H9 (cell line): ENCODE measurements at regions not wholly inside any gene's neighbourhood (a gene's known extent, or its start where the extent isn't known, plus 50 kb on each side); places are given as distances from the start of the nearest gene placed in this dataset.

ENCODE experiments used
- DNase-seq: peaks from one replicate; pipeline ENCODE4 v3.0.0-alpha.2; 2017
- H2AFZ ChIP-seq: one replicate; pipeline ENCODE4 v1.6.1; 2013; ENCODE audit warnings: mild to moderate bottlenecking, low read length, control low read depth, moderate library complexity
- H2AK5ac ChIP-seq: 2 replicates; pipeline ENCODE4 v1.6.1; 2013; ENCODE audit warnings: low read length, control low read depth, mixed read lengths; ENCODE audit not compliant: insufficient read length
- H2BK120ac ChIP-seq: one replicate; pipeline ENCODE4 v1.6.1; 2013; ENCODE audit warnings: low read depth, mild to moderate bottlenecking, low read length, control low read depth, inconsistent platforms; ENCODE audit not compliant: poor library complexity, severe bottlenecking
- H2BK12ac ChIP-seq: 2 replicates; pipeline ENCODE4 v1.6.1; 2013; ENCODE audit warnings: low read length, control low read depth, mixed read lengths, low read depth; ENCODE audit not compliant: insufficient read length
- H2BK15ac ChIP-seq: 2 replicates; pipeline ENCODE4 v1.6.1; 2013; ENCODE audit warnings: low read depth, low read length, control low read depth
- H2BK20ac ChIP-seq: one replicate; pipeline ENCODE4 v1.6.1; 2013; ENCODE audit warnings: low read depth, mild to moderate bottlenecking, low read length, control low read depth, inconsistent platforms; ENCODE audit not compliant: poor library complexity, severe bottlenecking
- H2BK5ac ChIP-seq: 2 replicates; pipeline ENCODE4 v1.6.1; 2013; ENCODE audit warnings: low read length, control low read depth, mixed read lengths; ENCODE audit not compliant: insufficient read length
- H3K14ac ChIP-seq: 2 replicates; pipeline ENCODE4 v1.6.1; 2013; ENCODE audit warnings: low read length, control low read depth; ENCODE audit not compliant: insufficient read depth
- H3K18ac ChIP-seq: 2 replicates; pipeline ENCODE4 v1.6.1; 2013; ENCODE audit warnings: low read depth, mild to moderate bottlenecking, mixed read lengths, low read length, control low read depth; ENCODE audit not compliant: insufficient read length
- H3K23ac ChIP-seq: 2 replicates; pipeline ENCODE4 v1.6.1; 2013; ENCODE audit warnings: low read length, control low read depth, mixed read lengths, low read depth; ENCODE audit not compliant: insufficient read length
- H3K23me2 ChIP-seq: 2 replicates; pipeline ENCODE4 v1.6.1; 2013; ENCODE audit warnings: low read depth, mild to moderate bottlenecking, mixed read lengths, low read length, control low read depth; ENCODE audit not compliant: insufficient read length, poor library complexity, severe bottlenecking
- H3K27ac ChIP-seq: 2 replicates; pipeline ENCODE4 v1.5.1; 2013; ENCODE audit warnings: low read length, control low read depth, mixed read lengths, low read depth; ENCODE audit not compliant: insufficient read length
- H3K27me3 ChIP-seq: 2 replicates; pipeline ENCODE4 v1.6.1; 2013; ENCODE audit warnings: low read length, control low read depth, inconsistent platforms; ENCODE audit not compliant: insufficient read depth
- H3K4ac ChIP-seq: 2 replicates; pipeline ENCODE4 v1.6.1; 2013; ENCODE audit warnings: low read depth, mild to moderate bottlenecking, control low read depth, inconsistent platforms, low read length, moderate library complexity
- H3K4me1 ChIP-seq: 2 replicates; pipeline ENCODE4 v1.6.1; 2013; ENCODE audit warnings: low read length, control low read depth, inconsistent platforms; ENCODE audit not compliant: insufficient read depth
- H3K4me2 ChIP-seq: 2 replicates; pipeline ENCODE4 v1.6.1; 2013; ENCODE audit warnings: low read length, control low read depth, mixed read lengths; ENCODE audit not compliant: insufficient read length, insufficient read depth
- H3K56ac ChIP-seq: 2 replicates; pipeline ENCODE4 v1.6.1; 2013; ENCODE audit warnings: low read depth, mild to moderate bottlenecking, mixed read lengths, low read length, control low read depth; ENCODE audit not compliant: insufficient read length
- H3K79me1 ChIP-seq: 2 replicates; pipeline ENCODE4 v1.6.1; 2013; ENCODE audit warnings: low read depth, mild to moderate bottlenecking, moderate library complexity, low read length, control low read depth, inconsistent platforms; ENCODE audit not compliant: insufficient read depth, poor library complexity, severe bottlenecking
- H3K79me2 ChIP-seq: 2 replicates; pipeline ENCODE4 v1.6.1; 2013; ENCODE audit warnings: low read length, control low read depth, inconsistent platforms; ENCODE audit not compliant: insufficient read depth
- H3K9ac ChIP-seq: 2 replicates; pipeline ENCODE4 v1.6.1; 2013; ENCODE audit warnings: low read length, control low read depth, mixed read lengths; ENCODE audit not compliant: insufficient read length; ENCODE audit errors: extremely low read depth
- H3K9me3 ChIP-seq: one replicate; pipeline ENCODE4 v1.6.1; 2013; ENCODE audit warnings: low read depth, low read length, inconsistent platforms; ENCODE audit not compliant: control insufficient read depth
- H3T11ph ChIP-seq: one replicate; pipeline ENCODE4 v1.6.1; 2013; ENCODE audit warnings: mild to moderate bottlenecking, low read length, control low read depth, inconsistent platforms
- H4K20me1 ChIP-seq: one replicate; pipeline ENCODE4 v1.6.1; 2013; ENCODE audit not compliant: control insufficient read depth, insufficient read length, insufficient read depth
- H4K5ac ChIP-seq: 2 replicates; pipeline ENCODE4 v1.6.1; 2013; ENCODE audit warnings: low read depth, mild to moderate bottlenecking, mixed read lengths, low read length, control low read depth; ENCODE audit not compliant: insufficient read length
- H4K8ac ChIP-seq: replicated peaks from 2 replicates; pipeline ENCODE4 v1.6.1; 2013; ENCODE audit warnings: low read length, control low read depth, mixed read lengths, low read depth; ENCODE audit not compliant: insufficient read length
- H4K91ac ChIP-seq: 2 replicates; pipeline ENCODE4 v1.6.1; 2013; ENCODE audit warnings: low read depth, mild to moderate bottlenecking, moderate library complexity, mixed read lengths, low read length, control low read depth; ENCODE audit not compliant: insufficient read length
- H3K27ac Mint-ChIP-seq, 3 experiments: 2 replicates in 2 of 3; 3 replicates in 1 of 3; pipeline ENCODE4 v1.8.0; 2020 to 2021; ENCODE audit warnings: mixed read lengths in 3 of 3, mild to moderate bottlenecking in 1 of 3, moderate library complexity in 1 of 3
- H3K27me3 Mint-ChIP-seq: 2 replicates; pipeline ENCODE4 v1.8.0; 2021; ENCODE audit warnings: low read depth, mild to moderate bottlenecking, moderate library complexity, mixed read lengths
- H3K36me3 Mint-ChIP-seq, 3 experiments: 2 replicates in 2 of 3; 3 replicates in 1 of 3; pipeline ENCODE4 v1.8.0; 2020 to 2021; ENCODE audit warnings: low read depth in 3 of 3, mixed read lengths in 3 of 3; ENCODE audit not compliant: insufficient read depth in 1 of 3
- H3K4me1 Mint-ChIP-seq, 2 experiments: 2 replicates each; pipeline ENCODE4 v1.8.0; 2020; ENCODE audit warnings: mixed read lengths in 2 of 2
- H3K4me3 Mint-ChIP-seq, 2 experiments: 2 replicates in 1 of 2; 3 replicates in 1 of 2; pipeline ENCODE4 v1.8.0; 2020 to 2021; ENCODE audit warnings: mild to moderate bottlenecking in 2 of 2, mixed read lengths in 2 of 2, moderate library complexity in 1 of 2
- H3K9me3 Mint-ChIP-seq, 2 experiments: 2 replicates in 1 of 2; 3 replicates in 1 of 2; pipeline ENCODE4 v1.8.0; 2020; ENCODE audit warnings: mild to moderate bottlenecking in 2 of 2, mixed read lengths in 2 of 2, moderate library complexity in 1 of 2
- CTCF ChIP-seq: fragments of 200-600 bp; sonication (generic); conservative IDR thresholded peaks from 3 replicates; pipeline ENCODE4 v1.8.0; 2021; ENCODE audit warnings: antibody characterized with exemption, mild to moderate bottlenecking

GRCh38 chr2:186024921-186025320 is 286.3 kb downstream of the FSIP2 start:
- Histone ChIP-seq H4K8ac (no peak overlapping the region), H4K91ac (no peak overlapping the region), H3K4me2 (no peak overlapping the region), H3K23ac (no peak overlapping the region), H3K4ac (no peak overlapping the region), H3K9me3 (no peaks in the 10 kb centered on the region), H3T11ph (no peak overlapping the region), H3K23me2 (no peaks in the 10 kb centered on the region), H3K14ac (no peak overlapping the region), H4K20me1 (no peaks in the 10 kb centered on the region), H2AK5ac (no peak overlapping the region), H3K27ac (no peak overlapping the region), H3K27me3 (no peaks in the 10 kb centered on the region), H2BK5ac (no peak overlapping the region), H3K56ac (no peak overlapping the region), H2BK12ac (no peak overlapping the region), H3K4me1 (no peaks in the 10 kb centered on the region), H3K79me1 (no peaks in the 10 kb centered on the region), H4K5ac (no peak overlapping the region), H2BK120ac (no peak overlapping the region), H2BK15ac (no peak overlapping the region), H2AFZ (no peak overlapping the region), H3K18ac (no peak overlapping the region), H3K9ac (no peak overlapping the region), H2BK20ac (no peak overlapping the region), H3K79me2 (no peaks in the 10 kb centered on the region)
- H3K27me3 Mint-ChIP-seq: no peaks in the 10 kb centered on the region
- no peak overlapping the region for H3K4me3 Mint-ChIP-seq
- no peak overlapping the region for H3K27ac Mint-ChIP-seq
- no peak for TF ChIP-seq CTCF
- peaks cover 0 to 7% (median 0%) of the 10 kb centered on the region in 3 experiments; a peak in 1 of 7 replicates for H3K36me3 Mint-ChIP-seq
- DNase-seq: no peak
- no peaks in the 10 kb centered on the region for H3K4me1 Mint-ChIP-seq
- peaks cover 0 to 4% of the 10 kb centered on the region in 2 experiments; a peak in 2 of 5 replicates for H3K9me3 Mint-ChIP-seq
